Islet precursor cell (in vitro differentiated cells): ENCODE measurements at regions not wholly inside any gene's neighbourhood (a gene's known extent, or its start where the extent isn't known, plus 50 kb on each side); places are given as distances from the start of the nearest gene placed in this dataset.
"Not testable (repeated sequence)": the region's sequence is repeated elsewhere in the genome, so short reads cannot be mapped to it uniquely, and the experiment has no call there.

Source experiments
- DNase-seq: peaks from one replicate; pipeline ENCODE4 v3.0.0-alpha.2; 2018

DNA sequence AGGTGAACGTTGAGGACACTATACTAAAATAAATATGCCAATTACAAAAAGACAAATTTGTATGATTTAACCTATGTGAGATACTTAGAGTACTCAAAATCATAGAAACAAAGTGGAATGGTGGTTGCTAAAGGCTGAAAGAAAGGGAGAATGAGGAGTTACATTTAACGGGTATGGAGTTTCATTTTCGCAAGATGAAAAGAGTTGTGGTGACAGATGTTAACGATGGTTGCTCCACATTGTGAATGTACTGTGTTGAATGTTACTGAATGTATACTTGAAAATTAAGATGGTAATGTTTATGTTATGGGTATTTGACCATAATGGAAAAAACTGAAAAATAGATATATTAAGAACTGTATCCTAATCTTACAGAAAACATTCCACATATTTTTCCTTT is 51.3 kb upstream of the MOCS2 start:
- no peak for DNase-seq

DNA sequence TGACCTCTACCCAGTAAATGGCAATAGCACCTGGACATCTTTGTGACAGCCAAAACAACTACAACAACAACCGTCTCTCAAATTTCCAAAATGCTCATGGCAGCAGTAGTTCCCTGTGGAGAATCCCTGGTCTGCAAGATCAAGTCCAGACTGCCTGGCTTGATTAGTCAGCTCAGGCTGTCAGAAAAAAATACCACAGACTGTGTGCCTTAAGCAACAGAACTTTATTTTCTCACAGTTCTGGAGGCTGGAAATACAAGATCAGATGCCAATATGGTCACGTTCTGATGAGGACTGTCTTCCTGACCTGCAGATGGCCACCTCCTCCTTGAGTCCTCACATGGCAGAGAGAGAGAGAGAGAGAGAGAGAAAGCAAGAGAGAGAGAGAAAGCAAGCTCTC is 52.3 kb upstream of the MOCS2 start:
- DNase-seq, result no peak

DNA sequence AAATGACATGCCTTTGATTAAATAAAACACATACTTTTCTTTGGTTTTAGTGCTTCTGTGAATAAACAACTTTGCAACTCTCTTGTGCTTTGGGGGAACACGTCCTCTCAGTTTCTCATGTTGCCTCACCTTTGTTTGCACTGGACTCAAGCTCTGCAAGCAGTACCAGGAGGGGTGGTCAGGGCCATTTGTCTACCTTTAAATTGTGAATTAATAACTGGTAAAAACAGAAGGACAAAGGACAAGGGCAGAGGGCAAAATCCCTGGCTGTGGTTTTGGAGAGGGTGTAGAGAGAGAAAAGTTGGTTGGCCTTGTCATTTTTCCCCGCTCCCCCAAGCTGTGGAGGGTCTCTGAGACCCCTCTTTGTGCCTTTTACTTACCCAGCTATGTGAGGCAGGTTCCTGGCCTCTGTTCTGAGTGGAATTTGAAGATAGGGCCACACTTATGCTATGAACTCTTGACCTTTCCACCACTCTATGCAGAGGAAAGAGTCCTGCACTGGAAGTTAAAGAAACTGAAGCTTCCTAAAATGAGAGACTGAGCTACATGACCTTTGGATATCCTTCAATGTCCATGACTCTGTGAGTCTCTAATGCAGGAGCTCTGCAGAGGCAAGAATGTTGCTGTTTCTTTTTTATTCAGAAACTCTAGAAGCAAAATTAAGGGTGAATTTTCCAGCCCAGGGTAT is 55.1 kb upstream of the MOCS2 start:
- no peak for DNase-seq

DNA sequence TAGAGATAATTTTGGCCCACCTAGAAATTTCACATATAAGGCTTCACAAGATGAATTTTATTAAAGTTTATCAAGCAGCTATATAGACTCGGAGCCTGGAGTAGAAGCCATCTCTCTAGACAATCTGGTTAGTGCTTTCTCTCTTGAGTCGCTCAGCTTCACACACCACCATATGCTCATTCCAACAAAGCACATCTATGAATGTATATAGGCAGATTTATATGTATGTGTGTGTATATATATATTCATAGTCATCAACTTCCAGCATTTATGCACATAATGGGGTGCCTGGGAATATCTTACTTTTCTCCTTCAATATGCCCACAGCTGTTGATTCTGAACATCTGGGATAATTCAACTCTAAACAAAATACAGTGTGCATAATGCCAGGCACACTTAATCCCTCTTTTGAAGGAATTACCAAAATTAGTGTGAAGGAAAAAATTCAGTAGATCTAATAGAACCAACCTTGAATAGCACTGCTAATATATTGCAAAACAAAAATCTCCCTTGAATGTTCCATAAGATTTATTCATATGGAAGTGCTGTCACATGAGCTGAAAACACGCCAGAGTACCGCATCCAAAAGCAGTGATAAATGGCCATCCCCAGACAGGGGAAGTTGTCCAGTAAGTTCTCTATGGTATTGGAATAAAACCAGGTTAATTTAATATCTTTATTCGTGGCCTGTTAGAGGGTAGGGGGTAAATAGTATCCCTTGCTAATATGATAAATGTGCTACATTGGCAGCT is 56.0 kb upstream of the MOCS2 start:
- DNase-seq, result no peak

DNA sequence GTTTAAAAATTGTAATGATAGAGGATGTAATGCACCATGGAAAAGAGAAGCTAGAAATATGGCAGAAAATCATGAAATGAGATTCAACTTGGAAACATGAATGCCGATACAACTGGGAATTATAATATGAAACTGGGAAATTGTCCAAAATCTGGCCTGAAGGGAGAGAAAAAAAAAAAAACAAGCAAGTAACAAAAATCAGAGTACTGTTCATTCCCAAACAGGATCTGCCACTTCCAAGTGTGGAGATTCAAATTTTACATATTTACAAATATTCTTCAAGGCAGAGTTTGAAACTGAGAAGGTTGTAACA is 56.6 kb upstream of the MOCS2 start:
- no peak for DNase-seq

DNA sequence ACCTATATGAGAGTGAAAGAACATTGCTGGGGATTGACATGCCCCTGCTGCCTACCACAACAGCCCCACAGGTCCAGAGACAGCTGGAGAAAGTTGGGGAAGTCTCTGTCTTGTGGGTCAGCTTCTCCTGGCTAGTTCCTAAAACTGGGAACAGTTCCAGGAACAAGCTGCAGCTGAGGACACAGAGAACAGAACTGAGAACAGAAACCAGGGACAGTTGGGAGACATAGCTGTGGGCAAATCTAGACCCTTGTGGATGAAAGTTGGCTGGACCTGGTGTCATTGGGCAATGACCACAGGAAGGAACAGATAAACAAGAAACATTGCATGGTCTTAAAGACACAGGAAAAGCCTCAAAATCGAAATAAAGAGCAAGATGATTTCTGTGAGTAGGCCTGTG is 58.3 kb upstream of the MOCS2 start:
- no peak for DNase-seq

DNA sequence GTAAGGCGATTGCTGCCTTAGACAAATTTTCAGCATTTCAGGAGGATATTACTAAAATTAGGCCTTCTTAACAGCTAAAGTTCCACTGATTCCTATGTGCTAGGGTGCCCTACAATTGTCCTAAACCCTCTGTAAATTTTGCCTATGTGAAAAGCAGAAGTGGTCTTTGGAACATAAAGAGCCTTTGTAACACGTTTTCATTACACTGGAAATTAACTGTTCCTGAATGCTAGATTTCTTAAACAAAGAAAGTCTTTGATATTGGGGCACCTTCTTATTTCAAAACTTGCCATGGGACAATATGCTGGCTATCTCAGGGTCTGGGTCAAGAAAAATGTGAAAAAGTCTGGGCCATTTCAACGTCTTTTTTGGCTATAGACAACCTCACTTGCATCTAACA is 60.4 kb upstream of the MOCS2 start:
- DNase-seq, result no peak

DNA sequence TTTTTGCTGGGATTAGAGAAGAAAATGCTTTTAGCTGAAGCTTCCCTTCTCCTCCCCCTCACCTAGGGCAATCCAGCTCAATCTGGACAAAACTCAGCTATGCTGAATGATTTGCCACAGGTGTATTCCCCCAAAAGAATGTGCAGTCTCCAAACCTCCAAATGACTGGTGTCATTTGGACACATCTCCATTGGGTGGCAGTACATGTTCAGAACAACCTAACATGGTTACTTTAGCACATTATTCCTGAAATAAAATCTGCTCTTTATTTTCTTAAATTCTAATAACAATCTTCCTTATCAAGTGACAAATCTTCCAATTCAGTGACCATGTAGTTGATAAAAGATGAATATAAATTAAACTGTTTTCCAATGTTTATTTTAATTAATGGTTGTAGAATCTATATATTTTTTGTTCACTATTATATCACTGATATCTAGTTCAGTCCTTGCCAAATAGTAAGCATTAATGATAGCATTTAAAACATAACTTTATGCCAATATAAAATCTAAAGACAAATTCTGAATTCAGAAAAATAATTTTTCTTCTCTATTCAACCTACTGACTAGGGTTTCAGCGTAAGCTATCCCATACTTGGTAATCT is 61.3 kb upstream of the MOCS2 start:
- DNase-seq, result no peak

DNA sequence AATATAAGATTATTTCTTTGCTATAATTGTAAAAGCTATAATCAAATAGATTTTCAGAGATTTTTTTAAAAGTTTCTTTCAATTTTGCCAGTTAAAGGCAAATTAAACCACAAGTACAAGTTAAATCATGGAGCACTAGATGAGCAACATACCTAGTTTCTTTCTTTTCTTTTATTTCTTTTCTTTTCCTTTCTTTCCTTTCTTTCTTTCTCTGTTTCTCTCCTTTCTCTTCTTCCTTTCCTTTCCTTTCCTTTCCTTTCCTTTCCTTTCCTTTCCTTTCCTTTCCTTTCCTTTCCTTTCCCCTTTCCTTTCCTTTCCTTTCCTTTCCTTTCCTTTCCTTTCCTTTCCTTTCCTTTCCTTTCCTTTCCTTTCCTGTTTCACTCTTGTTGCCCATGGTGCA is 62.5 kb upstream of the MOCS2 start:
- DNase-seq, result not testable (repeated sequence)

DNA sequence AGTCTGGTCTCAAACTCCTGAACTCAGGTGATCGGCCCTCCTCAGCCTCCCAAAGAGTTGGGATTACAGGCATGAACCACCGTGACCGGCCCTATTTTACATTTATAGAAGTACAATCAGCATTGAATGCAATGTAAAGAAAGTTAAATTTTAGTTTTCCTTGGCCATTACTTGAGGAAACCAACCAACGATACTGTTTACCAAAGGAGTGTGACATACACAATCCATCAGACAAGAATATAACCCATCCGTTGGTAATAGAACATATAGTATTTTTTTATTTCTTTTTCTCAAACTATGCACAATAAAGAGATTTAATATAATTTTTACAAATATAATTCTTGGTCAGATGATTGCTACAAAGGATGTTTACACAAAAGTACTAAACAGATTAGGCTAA is 63.1 kb upstream of the MOCS2 start:
- DNase-seq, result no peak

DNA sequence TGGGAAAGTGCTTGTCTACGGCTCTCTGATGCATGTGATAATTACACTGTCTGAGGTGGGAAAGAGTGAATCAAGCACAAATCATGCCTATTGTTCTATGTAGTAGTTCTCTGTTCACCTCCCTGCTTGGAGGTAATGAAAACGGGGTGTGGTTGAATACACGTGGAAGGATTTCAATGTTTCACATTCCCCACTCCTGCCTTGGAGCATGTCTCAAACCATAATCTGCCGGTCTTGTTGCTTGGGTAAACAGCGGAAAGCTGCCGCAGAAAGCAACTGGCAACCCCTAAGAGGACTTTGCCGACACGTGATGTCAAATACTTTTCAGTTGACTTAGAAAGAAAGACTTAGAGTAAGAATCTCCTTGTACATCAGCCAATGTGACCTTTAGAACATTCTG is 63.5 kb upstream of the MOCS2 start:
- no peak for DNase-seq

DNA sequence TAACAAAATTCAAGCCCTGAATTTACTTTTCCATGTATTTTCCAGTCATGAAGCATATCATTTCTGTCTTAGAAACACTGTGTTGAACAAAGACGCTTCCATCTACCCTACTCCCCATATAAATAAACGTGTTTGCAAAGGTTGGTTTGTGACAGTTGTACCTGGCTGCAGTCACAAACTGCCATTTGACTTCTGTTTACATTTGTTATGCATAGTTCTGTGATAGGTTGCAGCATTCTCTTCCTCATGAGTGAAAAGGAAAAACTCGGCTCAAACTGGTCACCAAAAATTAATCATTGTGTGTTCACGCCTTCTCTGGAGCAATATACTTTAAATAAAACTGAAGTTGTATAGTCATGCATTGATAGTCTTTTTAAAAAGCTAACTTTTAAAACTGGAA is 69.3 kb upstream of the MOCS2 start:
- no peak for DNase-seq

DNA sequence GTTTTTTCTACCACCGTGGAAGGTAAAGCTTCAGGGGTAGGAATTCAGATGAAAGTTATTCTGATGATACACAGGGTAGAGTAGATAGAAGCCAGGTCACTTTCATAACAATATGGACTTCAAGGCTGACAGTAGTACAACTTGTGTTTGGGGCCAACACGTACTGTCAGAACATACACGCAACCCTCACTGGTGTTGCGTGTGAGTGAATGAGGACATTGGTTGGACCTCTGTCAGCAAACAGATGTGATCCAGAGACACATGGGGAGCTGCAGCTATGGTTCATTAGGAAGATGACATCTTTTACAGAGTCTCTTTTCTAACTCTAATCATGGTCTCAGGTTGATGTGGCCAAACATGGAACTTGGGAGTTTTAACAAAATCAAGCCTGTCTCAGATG is 70.1 kb upstream of the MOCS2 start:
- no peak for DNase-seq

DNA sequence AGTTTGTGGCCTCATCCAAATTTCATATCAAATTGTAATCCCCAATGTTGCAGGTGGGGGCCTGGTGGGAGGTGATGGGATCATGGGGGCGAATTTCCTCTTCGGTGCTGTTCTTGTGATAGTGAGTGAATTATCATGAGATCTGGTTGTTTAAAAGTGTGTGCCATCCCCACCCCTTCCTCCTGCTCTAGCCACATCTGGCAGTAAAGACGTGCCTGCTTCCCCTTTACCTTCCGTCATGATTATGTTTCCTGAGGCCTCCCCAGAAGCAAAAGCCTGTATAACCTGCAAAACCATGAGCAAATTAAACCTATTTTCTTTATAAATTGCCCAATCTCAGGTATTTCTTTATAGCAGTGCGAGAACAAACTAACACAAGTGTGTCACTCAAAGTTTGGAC is 71.0 kb upstream of the MOCS2 start:
- no peak for DNase-seq

DNA sequence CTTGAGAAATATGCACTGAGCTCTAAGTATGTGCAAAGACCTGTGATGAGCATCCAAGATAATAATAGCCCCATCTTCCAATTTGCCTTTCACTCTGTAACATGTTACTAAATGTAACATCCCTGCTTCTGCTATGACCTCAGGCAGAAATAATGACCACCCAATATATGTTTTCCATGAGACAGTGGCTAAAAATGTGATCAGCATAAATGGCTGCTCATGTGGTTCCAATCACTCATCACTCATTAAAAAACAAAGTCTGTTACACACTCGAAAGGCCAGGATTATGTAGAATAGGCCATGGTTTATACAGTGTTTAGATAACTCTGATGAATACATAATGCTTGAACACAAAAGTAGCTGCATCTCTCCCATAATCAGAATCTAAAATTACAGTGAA is 71.4 kb upstream of the MOCS2 start:
- no peak for DNase-seq

DNA sequence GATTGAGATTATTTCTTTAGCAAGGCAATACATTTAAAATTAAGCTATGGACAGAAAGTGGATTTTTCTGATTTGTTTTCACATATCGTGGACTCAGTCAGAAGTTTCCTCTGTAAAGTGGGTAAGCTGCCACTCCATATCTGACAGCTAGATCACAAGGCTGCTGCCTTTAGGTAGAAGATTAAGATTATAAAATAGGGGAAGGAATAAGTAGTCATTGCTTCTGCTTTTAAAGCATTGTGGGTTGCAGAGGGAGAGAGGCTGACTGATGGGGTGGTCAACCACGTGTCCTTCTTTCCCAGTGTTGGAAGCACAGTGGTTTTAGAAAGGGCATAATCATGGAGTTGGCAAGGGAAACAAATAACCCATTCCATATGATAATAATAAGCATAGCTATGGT is 74.3 kb upstream of the MOCS2 start:
- no peak for DNase-seq

DNA sequence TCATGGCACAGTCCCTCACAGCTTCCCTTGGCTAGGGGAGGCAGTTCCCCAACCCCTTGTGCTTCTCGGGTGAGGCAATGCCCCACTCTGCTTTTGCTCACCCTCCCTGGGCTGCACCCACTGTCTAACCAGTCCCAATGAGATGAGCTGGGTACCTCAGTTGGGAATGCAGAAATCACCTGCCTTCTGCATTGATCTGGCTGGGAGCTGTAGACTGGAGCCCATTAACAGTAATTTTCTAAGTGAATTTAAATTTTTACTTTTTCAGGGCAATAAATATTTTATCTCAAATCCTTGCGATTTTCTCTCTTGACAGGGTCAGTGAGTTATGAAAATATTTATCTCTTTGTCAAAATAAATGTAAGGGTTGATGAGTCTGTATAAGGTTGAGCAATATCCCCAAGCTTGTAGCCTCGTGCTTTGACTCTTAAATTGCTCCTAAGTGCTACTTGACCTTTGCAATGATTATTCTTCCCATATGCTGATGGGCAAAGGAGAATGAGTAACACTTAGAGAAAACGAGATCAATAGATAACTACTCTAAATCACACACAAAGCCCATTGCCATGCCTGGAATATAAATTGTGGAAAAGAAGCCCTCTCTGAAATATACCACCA is 82.1 kb upstream of the MOCS2 start:
- DNase-seq, result no peak

DNA sequence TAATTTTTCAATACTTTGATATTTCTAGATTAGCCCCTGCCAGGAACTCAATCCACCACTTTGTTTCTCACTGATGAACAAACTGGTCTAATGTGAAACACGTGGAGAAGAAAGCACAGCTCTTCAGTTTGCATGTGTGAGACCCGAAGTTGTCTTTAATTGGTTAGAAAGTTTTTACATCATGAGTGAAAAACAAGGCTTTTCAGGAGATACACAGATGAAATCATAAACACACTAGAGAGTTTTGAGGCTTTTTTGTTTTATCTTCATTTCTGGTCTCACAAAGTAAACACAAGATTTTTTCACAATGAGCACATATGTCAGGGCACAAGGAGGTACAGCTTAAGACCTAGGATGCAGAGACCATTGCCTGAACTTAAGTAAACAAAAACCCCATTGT is 84.5 kb upstream of the MOCS2 start:
- no peak for DNase-seq

DNA sequence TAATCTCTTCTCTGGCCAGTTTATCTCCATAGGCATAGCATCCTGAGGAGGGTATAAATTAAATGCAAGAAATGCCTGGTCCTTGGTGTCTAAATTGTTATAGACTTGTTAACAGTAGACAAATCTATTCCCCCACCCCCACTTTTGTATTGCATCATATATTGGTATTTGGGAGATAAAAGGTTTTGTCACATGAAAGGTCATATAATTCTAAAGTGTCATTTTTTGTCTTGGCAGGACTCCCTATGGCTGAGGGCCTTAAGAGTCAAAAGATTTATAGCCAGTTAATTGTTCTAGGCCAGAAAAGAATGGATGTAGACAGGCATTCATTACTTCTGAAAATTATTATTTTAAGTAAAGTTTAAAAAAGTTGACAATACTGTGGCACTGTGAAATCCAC is 90.3 kb upstream of the MOCS2 start:
- no peak for DNase-seq

DNA sequence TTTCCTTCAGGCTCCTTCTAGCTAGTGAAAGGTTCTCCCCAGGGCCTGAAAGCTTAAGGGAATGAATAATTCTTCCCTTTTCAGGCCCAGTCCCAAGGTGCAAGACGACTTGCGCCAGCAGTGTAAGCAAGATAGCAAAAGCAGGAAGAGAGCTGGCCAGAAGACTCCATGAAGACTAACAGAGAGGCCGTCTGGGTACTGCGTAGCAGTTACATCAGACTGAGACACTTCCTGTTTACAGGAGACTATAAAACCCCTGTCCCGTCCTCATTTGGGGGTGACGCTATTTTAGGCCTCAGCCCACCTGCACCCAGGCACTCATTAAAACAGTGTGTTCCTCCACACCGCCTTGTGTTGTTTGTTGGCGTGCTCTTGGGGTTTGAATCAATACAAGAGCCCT is 90.7 kb upstream of the MOCS2 start:
- DNase-seq, result no peak

DNA sequence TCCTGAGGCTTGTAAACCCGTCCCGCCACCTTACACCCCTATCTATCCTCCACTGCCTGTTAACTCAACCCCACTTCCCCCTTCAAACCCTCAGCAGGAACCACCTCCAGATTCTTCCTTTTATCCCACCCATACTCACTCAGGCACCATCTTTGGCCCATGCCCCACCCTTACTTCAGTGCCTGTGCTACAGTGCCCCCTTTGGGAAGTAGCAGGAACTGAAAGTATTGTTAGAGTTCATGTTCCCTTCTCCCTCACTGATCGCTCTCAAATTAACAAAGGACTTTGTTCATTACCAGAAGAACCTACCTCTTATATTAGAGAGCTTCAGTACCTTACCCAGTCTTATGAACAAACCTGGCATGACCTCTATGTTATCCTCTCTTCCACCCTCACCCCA is 92.2 kb upstream of the MOCS2 start:
- DNase-seq, result no peak

DNA sequence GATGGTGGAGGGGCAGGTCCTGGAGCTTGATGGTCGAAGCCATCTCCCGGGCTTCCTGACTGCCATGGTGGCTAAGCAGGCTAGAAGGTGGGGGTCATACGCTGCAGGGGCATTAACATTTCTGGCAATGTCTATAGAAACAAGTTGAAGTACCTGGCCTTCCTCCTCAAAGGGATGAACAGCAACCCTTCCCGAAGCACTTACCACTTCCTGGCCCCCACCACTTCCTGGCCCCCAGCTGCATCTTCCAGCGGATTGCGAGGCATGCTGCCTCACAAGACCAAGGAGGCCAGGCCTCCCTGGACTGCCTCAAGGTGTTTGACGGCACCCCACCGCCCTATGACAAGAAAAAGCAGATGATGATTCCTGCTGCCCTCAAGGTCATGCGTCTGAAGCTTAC is 97.0 kb upstream of the MOCS2 start:
- DNase-seq, result no peak

DNA sequence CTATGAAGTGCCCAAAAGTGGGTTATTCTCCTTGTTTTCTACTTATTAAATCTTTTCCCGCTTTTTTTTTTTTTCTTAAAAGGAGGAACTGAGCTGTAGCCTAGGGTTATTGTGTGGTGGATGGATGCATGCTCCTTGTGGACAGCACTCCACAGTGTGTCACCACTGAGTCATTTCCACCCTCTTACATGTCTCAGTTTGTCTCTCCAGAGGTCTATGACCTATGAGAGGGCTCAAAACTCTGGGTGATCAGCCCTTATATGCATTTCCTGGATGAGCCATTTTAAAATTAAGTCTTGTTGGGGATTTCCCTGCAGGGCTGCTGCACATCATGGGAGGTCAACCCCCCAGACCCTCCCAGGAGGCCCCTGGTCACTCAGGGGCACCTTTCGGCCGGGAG is 102.2 kb upstream of the MOCS2 start:
- no peak for DNase-seq

DNA sequence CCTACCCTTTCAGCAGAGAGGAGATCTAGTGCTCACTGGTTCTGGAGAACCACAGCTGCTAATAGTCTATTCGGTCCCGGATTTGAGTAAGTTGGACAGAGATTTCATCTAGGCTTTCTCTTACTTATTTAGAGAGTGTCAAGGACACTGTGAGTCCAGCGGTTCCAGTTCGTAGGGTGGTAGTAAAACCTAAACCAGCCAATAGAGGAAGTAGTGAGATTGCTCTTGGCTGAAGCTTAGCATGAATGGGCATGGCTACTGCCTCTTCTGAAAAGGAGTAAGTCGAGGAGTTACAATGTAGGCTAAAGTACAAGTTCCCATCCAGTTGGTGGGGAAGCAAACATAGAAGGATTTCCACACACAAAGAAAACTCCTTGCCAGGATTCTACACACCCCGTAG is 109.6 kb upstream of the MOCS2 start:
- no peak for DNase-seq
